Epithelial cell of proximal tubule (primary cell): ENCODE measurements at regions not wholly inside any gene's neighbourhood (a gene's known extent, or its start where the extent isn't known, plus 50 kb on each side); places are given as distances from the start of the nearest gene placed in this dataset.

Source experiments
- DNase-seq: peaks from one replicate; pipeline ENCODE4 v3.0.0-alpha.2; 2011; ENCODE audit warnings: low read depth
- H3K4me3 ChIP-seq: 2 replicates; pipeline ENCODE4 v1.5.1; 2011; ENCODE audit warnings: low read depth, mild to moderate bottlenecking, low read length
- TF ChIP-seq, protein P1 (sequence below): conservative IDR thresholded peaks from 2 replicates; pipeline ENCODE4 v1.5.1; 2012; ENCODE audit warnings: low read depth, mild to moderate bottlenecking, low read length

DNA sequence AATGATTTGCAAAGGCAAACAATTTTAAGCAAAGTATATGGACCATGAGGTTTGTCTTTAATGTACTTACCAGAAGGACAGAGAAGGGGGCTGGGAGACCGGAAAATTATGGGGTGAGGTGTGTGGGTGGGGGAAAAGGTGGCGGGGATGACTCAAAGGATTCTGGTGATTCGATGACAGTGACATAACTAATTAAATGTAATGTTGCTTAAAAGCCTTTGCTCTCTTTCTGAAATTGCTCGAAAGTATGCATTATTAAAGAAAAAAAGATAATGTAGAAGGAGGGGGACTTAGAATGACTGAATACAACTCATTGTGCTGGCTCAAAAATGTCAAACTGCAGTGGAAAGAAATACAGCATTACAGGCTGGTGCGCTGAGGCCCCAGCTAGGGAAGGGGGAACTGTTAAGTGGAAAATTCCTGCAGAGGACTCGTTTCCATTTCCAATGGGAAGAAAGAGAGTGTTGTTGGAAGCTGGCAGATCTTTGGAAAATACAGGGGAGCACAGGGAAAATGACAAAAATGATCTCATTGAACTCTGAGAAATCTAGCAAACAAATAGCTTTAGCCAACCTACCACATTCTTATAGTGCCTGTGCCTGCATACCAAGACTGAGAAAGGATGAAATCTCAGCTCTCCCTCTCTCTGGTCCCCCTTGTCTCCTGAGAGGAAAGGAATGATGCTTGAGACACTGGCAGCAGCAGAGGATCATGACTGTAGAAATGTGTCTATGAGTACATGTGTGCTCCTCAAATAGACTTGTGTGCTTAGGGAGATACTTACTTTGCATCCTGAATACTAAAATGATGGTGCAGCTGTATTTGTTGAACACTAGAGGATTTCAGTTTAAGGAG, 632.4 kb downstream of the NYAP2 start:
- DNase-seq = no peak
- H3K4me3 ChIP-seq = peak overlapping the region; percentile 70
- TF ChIP-seq, protein P1, sequence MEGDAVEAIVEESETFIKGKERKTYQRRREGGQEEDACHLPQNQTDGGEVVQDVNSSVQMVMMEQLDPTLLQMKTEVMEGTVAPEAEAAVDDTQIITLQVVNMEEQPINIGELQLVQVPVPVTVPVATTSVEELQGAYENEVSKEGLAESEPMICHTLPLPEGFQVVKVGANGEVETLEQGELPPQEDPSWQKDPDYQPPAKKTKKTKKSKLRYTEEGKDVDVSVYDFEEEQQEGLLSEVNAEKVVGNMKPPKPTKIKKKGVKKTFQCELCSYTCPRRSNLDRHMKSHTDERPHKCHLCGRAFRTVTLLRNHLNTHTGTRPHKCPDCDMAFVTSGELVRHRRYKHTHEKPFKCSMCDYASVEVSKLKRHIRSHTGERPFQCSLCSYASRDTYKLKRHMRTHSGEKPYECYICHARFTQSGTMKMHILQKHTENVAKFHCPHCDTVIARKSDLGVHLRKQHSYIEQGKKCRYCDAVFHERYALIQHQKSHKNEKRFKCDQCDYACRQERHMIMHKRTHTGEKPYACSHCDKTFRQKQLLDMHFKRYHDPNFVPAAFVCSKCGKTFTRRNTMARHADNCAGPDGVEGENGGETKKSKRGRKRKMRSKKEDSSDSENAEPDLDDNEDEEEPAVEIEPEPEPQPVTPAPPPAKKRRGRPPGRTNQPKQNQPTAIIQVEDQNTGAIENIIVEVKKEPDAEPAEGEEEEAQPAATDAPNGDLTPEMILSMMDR = no peak

DNA sequence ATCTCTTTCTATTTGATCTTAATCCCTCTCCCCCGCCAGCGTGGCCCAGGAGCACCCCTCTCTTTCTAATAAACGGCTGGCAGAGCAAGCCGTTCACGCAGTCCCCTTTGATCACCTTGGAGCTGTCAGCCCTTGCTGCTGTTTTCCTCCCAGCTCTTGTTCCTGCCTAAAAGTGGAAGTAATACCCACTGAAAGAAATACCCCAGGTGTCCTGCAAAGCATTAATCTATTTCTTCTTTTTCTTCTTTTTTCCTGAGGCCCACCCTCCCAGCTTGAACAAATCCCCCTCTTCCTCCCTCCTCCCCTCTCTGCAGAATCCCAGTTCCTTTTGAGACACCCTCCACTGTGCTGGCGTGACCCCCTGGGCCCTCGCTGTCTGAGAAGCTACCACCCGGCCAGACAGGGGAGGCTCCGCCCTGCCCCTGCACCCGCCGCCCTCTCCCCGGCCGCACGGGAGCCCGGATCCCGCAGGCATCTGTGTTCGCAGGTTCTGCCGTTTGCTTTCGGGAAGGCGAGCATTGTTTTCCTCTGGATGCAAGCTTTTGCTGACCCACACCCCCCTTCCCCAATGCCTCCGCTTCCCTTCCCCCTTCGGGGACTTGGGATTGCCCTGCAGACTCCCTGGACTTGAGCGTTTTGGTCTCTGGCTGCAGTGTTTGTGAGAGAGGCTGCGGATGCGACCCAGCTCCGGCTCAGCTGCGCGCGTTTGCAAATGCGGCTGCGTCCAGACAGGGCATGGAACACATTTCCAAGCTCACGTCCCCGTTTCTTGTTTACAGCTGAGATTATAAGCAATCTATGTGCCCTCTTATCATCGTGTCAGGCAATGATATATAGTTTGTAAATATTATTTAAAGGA, 631.5 kb downstream of the NYAP2 start:
- peak overlapping the region; percentile 70 for H3K4me3 ChIP-seq
- no peak for DNase-seq
- TF ChIP-seq, protein P1 = no peak

DNA sequence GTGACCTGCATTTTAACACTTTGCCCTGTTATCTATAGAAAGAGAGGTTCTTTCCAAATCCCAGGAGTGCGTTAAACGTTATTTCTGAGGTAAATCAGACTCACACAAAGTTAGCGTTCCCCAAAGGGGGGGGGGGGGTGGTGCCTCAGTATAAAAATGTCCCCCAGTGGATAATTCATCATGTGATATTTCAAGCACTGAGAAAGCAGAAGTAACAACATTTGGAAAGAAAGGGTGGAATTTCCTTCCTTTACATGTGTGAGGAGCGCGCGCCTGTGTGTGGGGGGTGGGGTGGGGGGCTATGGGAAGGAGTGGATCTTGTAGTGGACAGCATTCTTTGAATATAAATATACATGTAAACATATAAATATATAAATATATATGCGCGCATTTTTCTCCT, 630.9 kb downstream of the NYAP2 start:
- DNase-seq = no peak
- TF ChIP-seq, protein P1 = no peak
- H3K4me3 ChIP-seq = peak overlapping the region; percentile 70

DNA sequence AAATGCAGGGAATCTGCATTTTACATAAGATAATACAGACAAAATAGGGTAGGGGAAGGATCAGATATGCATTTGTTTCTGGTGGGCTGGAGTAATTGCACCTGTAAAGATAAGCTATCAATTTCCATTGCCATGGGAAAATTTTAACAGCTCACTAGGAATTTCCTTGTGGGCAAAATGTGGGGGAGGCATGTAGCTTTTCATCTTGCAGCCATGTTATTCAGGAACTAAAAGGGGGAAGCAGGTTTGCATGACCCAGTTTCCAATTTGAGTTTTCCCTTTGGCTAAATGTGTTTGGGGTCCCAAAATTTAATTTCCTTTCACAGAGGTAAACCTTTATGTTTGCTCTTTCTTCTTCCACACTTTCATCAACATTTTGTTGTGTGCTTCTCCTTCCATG, 624.4 kb downstream of the NYAP2 start:
- TF ChIP-seq, protein P1 = no peak
- no peak overlapping the region for H3K4me3 ChIP-seq
- no peak for DNase-seq

DNA sequence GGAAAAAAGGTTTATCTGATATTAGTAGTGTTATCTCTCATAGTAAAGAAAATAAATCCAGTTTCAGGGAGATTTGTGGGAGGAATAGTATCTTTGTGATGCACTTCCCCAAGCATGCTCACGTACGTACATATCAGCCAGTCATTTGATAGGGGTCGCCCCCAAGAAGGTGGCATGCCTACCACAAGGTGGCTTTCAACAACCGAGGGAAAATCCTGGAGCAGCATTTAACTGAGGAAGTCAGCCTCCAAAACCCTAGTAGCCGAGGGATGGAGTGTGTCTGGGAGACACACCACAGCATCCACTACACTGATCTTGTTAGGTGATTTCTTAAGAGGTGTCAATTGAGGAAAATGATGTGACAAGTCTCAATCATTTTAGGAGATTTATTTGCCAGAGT, 623.9 kb downstream of the NYAP2 start:
- no peak for DNase-seq
- no peak overlapping the region for H3K4me3 ChIP-seq
- TF ChIP-seq, protein P1 = peak; percentile 23

DNA sequence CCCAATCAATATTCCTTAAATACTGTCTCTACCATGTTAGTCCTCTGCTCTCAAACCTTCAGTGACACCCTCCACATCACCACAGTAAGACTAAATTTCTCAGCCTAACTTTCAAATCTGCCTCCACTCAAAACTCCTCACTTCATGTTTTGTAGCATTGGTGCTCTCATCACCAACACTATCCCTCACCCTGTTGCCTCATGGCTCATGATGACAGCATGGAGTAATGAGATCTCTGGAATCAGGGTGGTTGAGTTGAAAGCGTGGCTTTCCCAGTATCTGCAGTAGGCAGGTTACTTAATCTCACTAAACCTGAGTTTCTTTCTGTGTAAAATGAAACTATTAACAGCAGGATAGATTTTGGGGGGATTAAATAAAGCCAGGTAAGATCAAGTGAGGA, 621.4 kb downstream of the NYAP2 start:
- TF ChIP-seq, protein P1 = no peak
- no peak for DNase-seq
- H3K4me3 ChIP-seq = no peak overlapping the region
